ENCODE measurements at regions not wholly inside any gene's neighbourhood (a gene's known extent, or its start where the extent isn't known, plus 50 kb on each side); places are given as distances from the start of the nearest gene placed in this dataset.

GRCh38 chr10:31253237-31253636, 65.8 kb upstream of the ZEB1 start:
- no peak for TF ChIP-seq ZIK1 (CRISPR knock-in tag; IDR thresholded peaks at IDR 0.05; ENCODE audit: borderline replicate concordance, low read depth)
- no peak for TF ChIP-seq RFX5 (IDR thresholded peaks at IDR 0.05; ENCODE audit: low read depth, low read length)
- no peak for TF ChIP-seq HMG20B (CRISPR knock-in tag; conservative IDR thresholded peaks at IDR 0.05)
- TF ChIP-seq HDAC2 (CRISPR knock-in tag; IDR thresholded peaks at IDR 0.05): no peak
- TF ChIP-seq SKIL (CRISPR knock-in tag; IDR thresholded peaks at IDR 0.05; ENCODE audit: borderline replicate concordance): no peak
